ENCODE measurements at regions not wholly inside any gene's neighbourhood (a gene's known extent, or its start where the extent isn't known, plus 50 kb on each side); places are given as distances from the start of the nearest gene placed in this dataset.

GRCh38 chr5:125276096-125276495 lies 529.7 kb upstream of the ZNF608 start:
- Histone ChIP-seq H3K4me3 (no peak overlapping the region), H3K27me3 (ENCODE audit: control insufficient read depth in 3 of 3, insufficient read depth in 3 of 3, low read length in 2 of 3) (no peaks in the 10 kb centered on the region), H3K27ac (ENCODE audit: low read depth in 1 of 2, low read length in 1 of 2) (no peak overlapping the region), H3K9ac (ENCODE audit: insufficient read depth in 1 of 2, low read length in 2 of 2) (no peak overlapping the region), H3K4me1 (ENCODE audit: control insufficient read depth in 5 of 5, insufficient read depth in 5 of 5, low read length in 5 of 5) (peaks cover 0 to 3% (median 0%) of the 10 kb centered on the region in 5 donors), H3K9me3 (ENCODE audit: control insufficient read depth in 4 of 4, insufficient read depth in 3 of 4, low read length in 3 of 4) (no peaks in the 10 kb centered on the region), H3K36me3 (ENCODE audit: control insufficient read depth in 4 of 4, insufficient read depth in 4 of 4, low read length in 4 of 4) (no peaks in the 10 kb centered on the region)
- no peak for ATAC-seq (ENCODE audit: insufficient read depth, low FRiP score)
- TF ChIP-seq, protein P1, sequence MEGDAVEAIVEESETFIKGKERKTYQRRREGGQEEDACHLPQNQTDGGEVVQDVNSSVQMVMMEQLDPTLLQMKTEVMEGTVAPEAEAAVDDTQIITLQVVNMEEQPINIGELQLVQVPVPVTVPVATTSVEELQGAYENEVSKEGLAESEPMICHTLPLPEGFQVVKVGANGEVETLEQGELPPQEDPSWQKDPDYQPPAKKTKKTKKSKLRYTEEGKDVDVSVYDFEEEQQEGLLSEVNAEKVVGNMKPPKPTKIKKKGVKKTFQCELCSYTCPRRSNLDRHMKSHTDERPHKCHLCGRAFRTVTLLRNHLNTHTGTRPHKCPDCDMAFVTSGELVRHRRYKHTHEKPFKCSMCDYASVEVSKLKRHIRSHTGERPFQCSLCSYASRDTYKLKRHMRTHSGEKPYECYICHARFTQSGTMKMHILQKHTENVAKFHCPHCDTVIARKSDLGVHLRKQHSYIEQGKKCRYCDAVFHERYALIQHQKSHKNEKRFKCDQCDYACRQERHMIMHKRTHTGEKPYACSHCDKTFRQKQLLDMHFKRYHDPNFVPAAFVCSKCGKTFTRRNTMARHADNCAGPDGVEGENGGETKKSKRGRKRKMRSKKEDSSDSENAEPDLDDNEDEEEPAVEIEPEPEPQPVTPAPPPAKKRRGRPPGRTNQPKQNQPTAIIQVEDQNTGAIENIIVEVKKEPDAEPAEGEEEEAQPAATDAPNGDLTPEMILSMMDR (IDR thresholded peaks at IDR 0.05; ENCODE audit: control extremely low read depth, extremely low read depth) = no peak
- 97 to 98% methylated on average over 2 of the region's 2 CpGs for WGBS, 2 donors
- DNase-seq = no peak

DNA sequence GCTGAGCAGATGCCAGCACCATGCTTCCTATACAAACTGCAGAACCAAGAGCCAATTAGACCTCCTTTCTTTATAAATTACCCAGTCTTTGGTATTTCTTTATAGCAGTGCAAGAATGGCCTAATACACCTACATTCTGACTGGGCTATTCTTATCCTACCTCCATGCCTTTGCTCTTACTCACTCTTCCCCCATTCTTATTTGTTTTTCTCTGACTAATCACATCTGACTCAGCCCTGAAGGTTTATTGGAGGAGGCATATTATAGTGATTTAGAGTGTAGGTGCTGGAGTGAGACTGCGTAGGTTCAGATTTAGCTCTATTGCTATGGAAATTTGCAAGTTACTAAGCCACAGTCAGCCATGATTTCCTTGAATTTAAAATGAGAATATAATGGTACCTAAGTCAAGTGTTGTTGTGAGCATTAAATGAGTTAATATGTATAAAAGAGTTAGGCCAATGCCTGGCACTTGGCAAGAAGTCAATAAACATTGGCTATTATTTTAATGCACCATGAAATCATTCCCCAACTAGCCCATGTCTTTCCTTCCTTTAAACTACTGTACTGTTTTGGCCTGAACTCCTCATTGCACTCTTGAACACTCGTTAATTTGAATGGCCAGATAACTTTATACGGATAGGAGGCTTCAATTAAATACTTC lies 531.2 kb upstream of the ZNF608 start:
- Histone ChIP-seq H3K9ac (ENCODE audit: insufficient read depth in 1 of 2, low read length in 2 of 2) (no peak overlapping the region), H3K4me3 (no peak overlapping the region), H3K9me3 (ENCODE audit: control insufficient read depth in 4 of 4, insufficient read depth in 3 of 4, low read length in 3 of 4) (no peaks in the 10 kb centered on the region), H3K4me1 (ENCODE audit: control insufficient read depth in 5 of 5, insufficient read depth in 5 of 5, low read length in 5 of 5) (peaks cover 0 to 3% (median 0%) of the 10 kb centered on the region in 5 donors), H3K27me3 (ENCODE audit: control insufficient read depth in 3 of 3, insufficient read depth in 3 of 3, low read length in 2 of 3) (no peaks in the 10 kb centered on the region), H3K27ac (ENCODE audit: low read depth in 1 of 2, low read length in 1 of 2) (no peak overlapping the region), H3K36me3 (ENCODE audit: control insufficient read depth in 4 of 4, insufficient read depth in 4 of 4, low read length in 4 of 4) (no peaks in the 10 kb centered on the region)
- ATAC-seq (ENCODE audit: insufficient read depth, low FRiP score) = no peak
- TF ChIP-seq, protein P1 (IDR thresholded peaks at IDR 0.05; ENCODE audit: control extremely low read depth, extremely low read depth) = no peak
- 85 to 91% methylated on average over 3 of the region's 3 CpGs for WGBS, 2 donors
- DNase-seq = no peak

- Histone ChIP-seq H3K27ac (ENCODE audit: low read depth in 1 of 2, low read length in 1 of 2) (no peak overlapping the region), H3K9ac (ENCODE audit: insufficient read depth in 1 of 2, low read length in 2 of 2) (no peak overlapping the region), H3K36me3 (ENCODE audit: control insufficient read depth in 4 of 4, insufficient read depth in 4 of 4, low read length in 4 of 4) (no peaks in the 10 kb centered on the region), H3K4me3 (no peak overlapping the region), H3K27me3 (ENCODE audit: control insufficient read depth in 3 of 3, insufficient read depth in 3 of 3, low read length in 2 of 3) (no peaks in the 10 kb centered on the region), H3K4me1 (ENCODE audit: control insufficient read depth in 5 of 5, insufficient read depth in 5 of 5, low read length in 5 of 5) (no peaks in the 10 kb centered on the region), H3K9me3 (ENCODE audit: control insufficient read depth in 4 of 4, insufficient read depth in 3 of 4, low read length in 3 of 4) (no peaks in the 10 kb centered on the region)
- ATAC-seq (ENCODE audit: insufficient read depth, low FRiP score) = no peak
- TF ChIP-seq, protein P1 (IDR thresholded peaks at IDR 0.05; ENCODE audit: control extremely low read depth, extremely low read depth) = no peak
- WGBS, 2 donors = 96 to 100% methylated on average over 2 of the region's 2 CpGs
- DNase-seq = no peak
Observed at GRCh38 chr5:125278711-125279110, 532.3 kb upstream of the ZNF608 start.

DNA sequence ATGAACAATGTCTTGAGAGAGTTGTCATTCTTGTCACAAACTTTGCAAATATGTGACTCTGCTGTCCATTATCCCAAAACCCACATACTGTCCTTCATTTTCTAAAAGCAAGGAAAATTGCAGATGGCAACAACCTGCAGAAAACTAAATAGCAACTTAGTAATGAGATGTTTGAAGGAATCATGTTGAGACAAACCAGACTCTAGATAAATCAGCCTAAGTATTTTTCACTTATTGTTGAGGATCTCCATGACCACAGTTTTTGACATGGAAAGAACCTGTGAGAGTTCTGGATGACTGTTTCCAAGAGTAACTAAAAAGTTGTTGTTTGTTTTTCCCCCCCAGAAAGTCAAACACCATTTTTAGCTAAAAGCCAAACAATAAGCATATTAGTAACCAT lies 535.2 kb upstream of the ZNF608 start:
- TF ChIP-seq, protein P1 (IDR thresholded peaks at IDR 0.05; ENCODE audit: control extremely low read depth, extremely low read depth) = no peak
- Histone ChIP-seq H3K9me3 (ENCODE audit: control insufficient read depth in 4 of 4, insufficient read depth in 3 of 4, low read length in 3 of 4) (no peaks in the 10 kb centered on the region), H3K27ac (ENCODE audit: low read depth in 1 of 2, low read length in 1 of 2) (no peak overlapping the region), H3K27me3 (ENCODE audit: control insufficient read depth in 3 of 3, insufficient read depth in 3 of 3, low read length in 2 of 3) (no peaks in the 10 kb centered on the region), H3K9ac (ENCODE audit: insufficient read depth in 1 of 2, low read length in 2 of 2) (no peak overlapping the region), H3K4me1 (ENCODE audit: control insufficient read depth in 5 of 5, insufficient read depth in 5 of 5, low read length in 5 of 5) (no peaks in the 10 kb centered on the region), H3K36me3 (ENCODE audit: control insufficient read depth in 4 of 4, insufficient read depth in 4 of 4, low read length in 4 of 4) (no peaks in the 10 kb centered on the region), H3K4me3 (no peak overlapping the region)
- DNase-seq = no peak
- ATAC-seq (ENCODE audit: insufficient read depth, low FRiP score) = no peak

Measured in lung (tissue), 11 donors.